Left ventricle myocardium superior (tissue), 1 donor: ENCODE measurements at regions not wholly inside any gene's neighbourhood (a gene's known extent, or its start where the extent isn't known, plus 50 kb on each side); places are given as distances from the start of the nearest gene placed in this dataset.
"Not testable (repeated sequence)": the region's sequence is repeated elsewhere in the genome, so short reads cannot be mapped to it uniquely, and the experiment has no call there.

Experiments
- ATAC-seq: fragments of 200-7000 bp; cut with Tn5 transposase; one replicate; pipeline ENCODE4 v1.9.1; 2020; ENCODE audit warnings: mild to moderate bottlenecking, moderate library complexity
- DNase-seq: peaks from one replicate; pipeline ENCODE4 v3.0.0-alpha.2; 2020
- intact Hi-C: fragments of 100-400 bp; cut with micrococcal nuclease; formaldehyde crosslinking; loops from one replicate; pipeline ENCODE4 v1.11.0; 2022
- donor health status: DM: no; HTN: yes; CAD: no; lungs with severe emphysema.

- intact Hi-C loops, result no loop called here
- no peak for ATAC-seq
Measured at GRCh38 chr1:113185463-113186104, 112.6 kb downstream of the LRIG2 start.

DNA sequence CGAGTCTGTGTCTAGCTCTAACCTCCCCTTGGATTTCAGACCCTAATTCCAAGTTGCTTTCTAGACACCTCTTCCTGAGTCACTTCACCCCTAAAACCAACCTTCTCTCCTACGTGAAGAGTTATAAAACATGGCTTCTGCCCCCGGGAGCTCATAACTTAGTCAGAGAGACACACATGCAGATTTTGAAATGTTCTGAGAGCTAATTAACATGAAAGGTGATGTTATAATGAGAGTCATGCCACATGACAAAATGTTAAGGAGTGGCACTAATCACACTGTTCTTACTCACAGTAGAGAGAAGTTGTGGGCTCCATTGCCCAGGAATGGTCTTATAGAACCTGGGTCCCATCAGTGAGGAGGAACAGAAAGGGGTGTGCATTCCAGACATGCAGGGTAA, 117.1 kb downstream of the LRIG2 start:
- ATAC-seq, result no peak
- no peak for DNase-seq
- intact Hi-C loops, result no loop called here

More at GRCh38 chr1:113185463-113186104, 112.6 kb downstream of the LRIG2 start:
- no peak for DNase-seq

DNA sequence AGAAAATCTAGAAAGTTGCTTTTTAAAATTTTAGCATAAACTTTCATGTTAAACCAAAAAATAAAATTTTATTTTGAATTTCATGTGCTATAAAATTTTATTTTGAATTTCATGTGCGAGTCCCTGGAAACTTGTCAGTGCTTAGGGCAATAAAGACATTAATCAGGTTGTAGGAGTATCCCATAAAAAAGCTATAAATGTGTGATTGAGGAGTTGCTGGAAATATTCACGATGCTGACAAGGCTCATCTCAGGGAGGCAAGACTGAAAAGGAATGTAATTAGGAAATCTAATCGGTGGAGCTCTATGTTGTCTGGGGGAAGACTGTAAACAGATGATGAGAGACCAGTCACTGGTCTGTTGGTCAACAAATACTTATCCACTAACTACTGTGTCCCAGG, 117.9 kb downstream of the LRIG2 start:
- no peak for DNase-seq
- intact Hi-C loops, result no loop called here
- ATAC-seq, result no peak

DNA sequence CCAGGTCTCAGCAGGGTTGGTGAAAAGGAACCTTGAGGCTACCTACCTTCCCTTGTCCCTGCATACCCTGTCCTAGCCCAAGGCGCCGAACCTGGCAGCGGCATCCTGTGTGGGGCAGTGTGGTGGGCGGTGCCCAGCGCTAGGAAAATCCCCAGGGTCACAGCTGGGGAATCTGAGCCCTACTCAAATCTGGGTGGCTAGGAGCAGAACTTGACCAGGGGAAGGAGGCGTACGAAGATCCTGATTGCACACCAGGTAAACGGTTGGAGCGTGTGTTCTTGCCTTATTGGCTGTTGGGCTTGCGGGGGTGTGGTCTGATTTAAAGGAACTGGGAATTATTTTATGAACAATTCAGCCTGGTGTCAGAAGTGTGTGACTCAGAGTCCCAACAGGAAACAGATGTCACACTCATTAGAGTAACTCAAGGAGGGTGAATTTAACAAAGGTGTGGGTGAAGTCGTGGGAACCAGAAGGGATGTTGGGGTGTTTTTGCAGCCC, 118.6 kb downstream of the LRIG2 start:
- ATAC-seq (no peak), DNase-seq (no peak)
- intact Hi-C loops, result no loop called here

GRCh38 chr1:113192242-113192641, 119.2 kb downstream of the LRIG2 start:
- intact Hi-C loops, result no loop called here
- ATAC-seq, result no peak
- no peak for DNase-seq

- DNase-seq, result no peak
- intact Hi-C loops, result no loop called here
- ATAC-seq, result no peak
Measured at GRCh38 chr1:113192980-113193379, 120.0 kb downstream of the LRIG2 start.

GRCh38 chr1:113194846-113195830, 122.1 kb downstream of the LRIG2 start:
- ATAC-seq, result no peak
- no peak for DNase-seq
- intact Hi-C loops, result no loop called here

DNA sequence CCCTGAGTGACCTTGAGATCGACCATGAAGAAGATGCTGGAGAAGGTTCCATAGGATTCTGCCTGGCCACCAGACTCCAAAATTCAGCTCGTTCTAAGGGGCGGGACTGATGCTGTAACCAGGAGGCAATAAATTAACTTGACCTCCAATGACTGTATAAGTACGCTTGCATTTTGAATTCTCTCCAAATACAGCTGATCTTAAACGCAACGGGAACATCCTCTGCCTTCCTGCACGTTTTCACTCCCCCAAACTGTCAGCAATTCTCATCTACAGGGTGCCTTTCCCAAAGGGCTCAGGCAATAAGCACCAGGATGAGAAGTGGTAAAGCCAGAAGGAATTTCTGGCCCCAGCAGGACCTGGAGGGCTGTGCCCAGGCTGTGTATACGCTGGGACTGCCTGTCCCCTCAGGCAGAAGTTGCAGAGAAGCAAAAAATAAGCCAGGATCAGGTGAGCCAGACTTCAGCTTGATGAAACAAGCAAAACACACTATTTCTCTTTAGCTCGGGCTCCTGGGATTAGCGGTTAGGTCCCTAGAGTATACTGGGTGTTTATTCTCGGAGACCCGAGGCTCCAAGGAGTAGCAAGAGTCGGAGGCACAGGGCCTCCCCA, 124.8 kb downstream of the LRIG2 start:
- intact Hi-C loops, result no loop called here
- ATAC-seq (no peak), DNase-seq (no peak)

DNA sequence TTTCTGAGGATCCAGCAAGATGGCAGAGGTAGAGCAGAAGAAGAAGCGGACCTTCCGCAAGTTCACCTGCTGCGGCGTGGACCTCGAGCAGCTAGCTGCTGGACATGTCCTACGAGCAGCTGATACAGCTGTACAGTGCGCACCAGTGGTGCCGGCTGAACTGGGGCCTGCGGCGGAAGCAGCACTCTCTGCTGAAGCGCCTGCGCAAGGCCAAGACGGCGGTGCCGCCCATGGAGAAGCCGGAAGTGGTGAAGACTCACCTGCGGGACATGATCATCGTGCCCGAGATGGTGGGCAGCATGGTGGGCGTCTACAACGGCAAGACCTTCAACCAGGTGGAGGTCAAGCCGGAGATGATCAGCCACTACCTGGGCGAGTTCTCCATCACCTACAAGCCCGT, 125.8 kb downstream of the LRIG2 start:
- intact Hi-C loops, result no loop called here
- DNase-seq (no peak), ATAC-seq (no peak)

- intact Hi-C loops, result no loop called here
- no peak for ATAC-seq
- no peak for DNase-seq
Measured at GRCh38 chr1:113199760-113200455, 126.9 kb downstream of the LRIG2 start.

DNA sequence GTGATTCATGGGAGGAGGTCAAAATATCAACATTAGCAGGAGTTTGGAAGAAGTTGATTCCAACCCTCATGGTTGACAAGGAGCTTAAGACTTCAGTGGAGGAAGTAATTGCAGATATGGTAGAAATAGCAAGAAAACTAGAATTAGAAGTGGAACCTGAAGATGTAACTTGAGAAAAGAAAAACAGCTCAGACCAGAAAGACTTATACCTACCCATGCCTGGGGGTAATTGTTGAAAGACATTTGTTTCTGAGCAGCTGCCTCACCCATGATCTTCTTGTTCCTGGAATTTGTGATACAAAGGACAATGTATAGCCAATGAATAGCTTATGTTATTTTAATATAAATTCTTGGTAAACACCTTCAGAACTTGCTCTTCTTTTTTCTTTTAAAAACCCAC, 128.6 kb downstream of the LRIG2 start:
- DNase-seq (no peak), ATAC-seq (no peak)
- intact Hi-C loops, result no loop called here

DNA sequence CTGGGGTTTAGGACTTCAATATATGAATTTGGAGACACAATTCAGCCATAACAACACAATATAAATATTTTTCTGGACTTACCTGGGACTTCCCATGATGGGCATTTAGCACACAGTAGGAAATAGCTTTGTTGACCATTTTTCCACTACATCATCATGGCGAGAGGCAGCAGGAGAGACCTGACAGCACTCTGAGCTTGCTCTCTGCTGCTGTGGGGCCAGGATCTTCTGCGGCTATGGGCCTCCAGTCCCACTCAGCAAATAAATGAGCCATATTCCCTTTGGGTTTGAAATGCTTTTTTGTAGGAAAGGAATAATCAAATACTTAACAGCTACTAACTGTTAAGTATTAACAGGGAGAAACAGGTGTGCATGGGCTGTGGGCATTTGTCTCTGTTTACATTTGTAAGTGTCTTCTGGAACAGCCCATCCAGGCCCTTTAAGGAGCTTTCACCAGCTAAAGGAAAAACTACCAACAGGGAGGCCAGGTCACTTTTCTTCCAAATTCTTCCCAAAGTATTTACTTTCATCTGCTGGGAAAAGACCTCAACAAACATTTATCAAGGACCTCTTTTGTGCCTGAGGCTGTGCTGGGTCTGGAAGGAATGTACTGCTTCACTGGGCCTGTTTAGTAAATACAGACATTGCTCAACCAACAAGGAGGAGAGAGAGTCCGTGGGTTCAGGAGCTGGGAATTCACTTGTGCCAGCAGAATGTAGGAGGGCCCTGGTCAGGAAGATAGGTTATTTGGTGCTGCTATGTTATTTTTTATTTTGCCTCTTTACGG, 133.2 kb downstream of the LRIG2 start:
- ATAC-seq (no peak), DNase-seq (no peak)
- intact Hi-C loops, result no loop called here

DNA sequence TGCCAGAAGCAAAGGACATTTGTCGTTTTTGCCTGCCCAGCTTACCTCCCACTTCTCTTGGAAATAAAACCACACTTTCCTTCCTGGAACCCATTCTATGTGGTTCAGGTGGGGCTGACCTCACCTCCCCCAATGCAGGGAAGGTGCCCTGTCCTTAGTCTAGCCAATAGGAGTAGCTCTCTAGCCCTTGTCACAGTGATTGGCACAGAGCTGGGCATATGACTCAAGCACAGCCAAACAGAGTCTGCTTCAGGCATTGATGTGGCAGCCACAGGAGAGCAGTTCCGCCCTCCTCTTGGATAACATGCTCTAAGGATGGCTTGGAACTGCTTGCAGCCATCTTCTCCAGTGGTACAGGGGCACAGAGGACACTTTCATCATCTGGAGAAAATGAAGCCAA, 134.0 kb downstream of the LRIG2 start:
- intact Hi-C loops, result no loop called here
- ATAC-seq (no peak), DNase-seq (no peak)

DNA sequence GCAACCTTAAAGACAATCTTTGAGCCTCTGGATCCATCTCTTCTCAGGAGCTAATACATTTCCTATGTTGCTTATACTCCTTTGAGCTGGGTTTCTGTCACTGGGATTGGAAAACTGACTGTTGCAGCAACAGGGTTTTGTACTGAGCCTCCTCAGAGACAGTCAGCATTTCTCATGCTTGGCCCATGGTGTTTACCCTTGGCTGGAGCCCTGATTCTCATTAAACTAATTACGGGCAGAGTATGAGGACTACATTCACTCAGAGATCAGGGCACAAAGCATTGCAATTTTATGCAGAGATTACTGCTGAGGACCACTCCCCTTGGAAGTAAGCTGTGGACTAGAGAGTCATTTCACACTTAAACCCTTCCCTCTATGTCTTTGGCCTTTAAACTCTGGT, 134.5 kb downstream of the LRIG2 start:
- DNase-seq (no peak), ATAC-seq (no peak)
- intact Hi-C loops, result no loop called here

DNA sequence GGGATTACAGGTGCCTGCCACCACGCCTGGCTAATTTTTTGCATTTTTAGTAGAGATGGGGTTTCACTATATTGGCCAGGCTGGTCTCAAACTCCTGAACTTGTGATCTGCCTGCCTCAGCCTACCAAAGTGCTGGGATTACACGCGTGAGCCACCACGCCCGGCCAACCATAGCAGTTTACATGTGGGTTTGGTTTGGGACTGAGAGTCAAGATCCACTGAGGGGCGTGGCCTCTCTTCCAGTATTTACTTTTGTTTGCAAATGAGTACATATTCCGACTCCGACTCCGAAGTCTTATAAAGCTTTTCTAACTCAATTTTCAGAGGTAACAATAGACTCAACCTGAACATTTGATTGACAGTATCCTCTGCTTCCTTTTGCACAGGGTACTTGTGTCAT, 135.4 kb downstream of the LRIG2 start:
- DNase-seq, ATAC-seq, intact Hi-C loops: not testable (repeated sequence)

GRCh38 chr1:113210248-113210647, 137.2 kb downstream of the LRIG2 start:
- ATAC-seq (no peak), DNase-seq (no peak)
- intact Hi-C loops, result no loop called here

DNA sequence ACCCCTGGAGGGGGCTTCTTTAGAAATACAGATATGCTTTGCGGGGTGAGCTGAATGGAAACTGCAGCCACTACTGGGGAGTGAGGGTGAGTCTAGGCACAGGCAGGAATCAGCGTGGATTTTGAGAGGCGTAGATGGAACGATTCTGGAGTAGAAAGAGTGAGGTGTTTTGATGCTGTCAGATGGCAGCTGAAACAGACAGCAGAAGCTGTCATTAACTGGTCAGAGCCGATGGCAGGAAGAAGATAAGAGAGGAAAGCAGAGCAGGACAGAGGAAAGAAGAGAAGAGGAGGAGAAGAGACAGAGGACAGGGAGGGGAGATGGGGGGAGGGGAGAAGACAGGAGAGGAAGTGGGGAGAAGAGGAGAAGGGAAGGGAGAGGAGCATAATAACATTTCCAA, 138.5 kb downstream of the LRIG2 start:
- no peak for ATAC-seq
- DNase-seq, result no peak
- intact Hi-C loops, result no loop called here

GRCh38 chr1:113215015-113215414, 142.0 kb downstream of the LRIG2 start:
- intact Hi-C loops, result no loop called here
- ATAC-seq (no peak), DNase-seq (no peak)

DNA sequence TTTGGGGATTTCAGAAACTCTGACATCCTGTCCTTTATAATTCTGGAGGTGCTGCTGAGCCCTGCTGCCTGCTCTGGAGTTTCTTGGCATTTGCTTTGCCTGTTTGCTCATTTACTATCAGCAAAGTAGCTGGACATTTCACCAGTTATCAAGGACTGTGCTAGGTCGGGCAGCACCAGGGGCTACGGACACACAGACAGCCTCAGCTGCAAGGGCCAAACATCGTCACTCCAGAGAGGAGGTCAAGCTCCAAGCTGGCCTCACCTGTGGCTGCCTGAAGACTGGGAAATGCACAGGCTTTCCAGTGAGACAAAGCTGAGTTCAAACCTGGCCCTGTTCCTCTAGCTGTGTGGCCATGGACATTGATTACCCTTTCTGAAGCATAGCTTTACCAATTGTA, 143.7 kb downstream of the LRIG2 start:
- DNase-seq (no peak), ATAC-seq (no peak)
- intact Hi-C loops, result no loop called here
